ENCODE measurements at regions not wholly inside any gene's neighbourhood (a gene's known extent, or its start where the extent isn't known, plus 50 kb on each side); places are given as distances from the start of the nearest gene placed in this dataset.

- ChIA-PET POLR2A (no interaction called here), SMC1A (ENCODE audit: uncharacterized antibody, unreplicated experiment) (no interaction called here), CTCF (interaction anchor here (1.5 kb wide), 1 partner anchor 70 kb away, joined by 4 read pairs; no protein-coding TSS in a partner anchor), RAD21 (ENCODE audit: unreplicated experiment) (no interaction called here)
- TF ChIP-seq KAT2A (conservative IDR thresholded peaks at IDR 0.05; ENCODE audit: control insufficient read depth, low read depth, low read length): no peak
- TF ChIP-seq CBFB (IDR thresholded peaks at IDR 0.05; ENCODE audit: low read depth): no peak
- TF ChIP-seq CEBPB (IDR thresholded peaks at IDR 0.05; ENCODE audit: borderline replicate concordance in 1 of 2, low read depth in 2 of 2, low read length in 2 of 2): no peak
- TF ChIP-seq STAT1 (conservative IDR thresholded peaks at IDR 0.05): no peak
- no peak for TF ChIP-seq NR2C1 (IDR thresholded peaks at IDR 0.05)
- no peak for TF ChIP-seq ZNF622 (IDR thresholded peaks at IDR 0.05)
- TF ChIP-seq MTA3 (IDR thresholded peaks at IDR 0.05; ENCODE audit: borderline replicate concordance, low read length): no peak
- TF ChIP-seq RAD21 (IDR thresholded peaks at IDR 0.05; ENCODE audit: insufficient read depth, low read depth, low read length): no peak
- TF ChIP-seq SKIL (IDR thresholded peaks at IDR 0.05; ENCODE audit: low read depth, poor library complexity, severe bottlenecking): no peak
- no peak for TF ChIP-seq JUNB (IDR thresholded peaks at IDR 0.05)
- no peak for TF ChIP-seq RBBP5 (conservative IDR thresholded peaks at IDR 0.05)
- Histone ChIP-seq H3K4me1 (ENCODE audit: control insufficient read depth, insufficient read depth, low read length) (no peaks in the 10 kb centered on the region), H4K20me1 (ENCODE audit: control insufficient read depth, insufficient read depth) (no peaks in the 10 kb centered on the region), H2AFZ (ENCODE audit: control insufficient read depth, low read depth, low read length) (no peak overlapping the region), H3K9ac (ENCODE audit: control insufficient read depth, insufficient read depth, low read length) (no peak overlapping the region), H3K4me3 (no peak overlapping the region), H3K27me3 (replicated peaks in 1 of 2; ENCODE audit: control insufficient read depth in 2 of 2, insufficient read depth in 2 of 2, low read length in 1 of 2) (no peaks in the 10 kb centered on the region), H3K4me2 (ENCODE audit: control insufficient read depth, insufficient read depth) (no peak overlapping the region), H3K36me3 (ENCODE audit: control insufficient read depth in 2 of 2, insufficient read depth in 2 of 2, low read length in 1 of 2) (no peaks in the 10 kb centered on the region), H3K79me2 (ENCODE audit: control insufficient read depth, insufficient read depth, low read length) (no peaks in the 10 kb centered on the region), H3K27ac (ENCODE audit: control insufficient read depth, insufficient read depth) (no peak overlapping the region), H3K9me3 (replicated peaks; ENCODE audit: control insufficient read depth, insufficient read depth, low read length) (no peaks in the 10 kb centered on the region)
- no peak for FAIRE-seq
- intact Hi-C loops (cut with micrococcal nuclease; ENCODE audit: unreplicated experiment): no loop called here
- WGBS (ENCODE audit: insufficient coverage, insufficient replicate concordance, low lambda C conversion rate, missing lambda C conversion rate): 0% methylated on average over 2 of the region's 2 CpGs
- DNase-seq (ENCODE audit: low read depth, low spot score): no peak
- no peak for ATAC-seq
- no TSS peak for BruUV-seq (replicated peaks)
- in situ Hi-C loops (cut with MboI): no loop called here
These were observed 593.2 kb downstream of the LRRIQ3 start for GRCh38 chr1:73604739-73605138.
